ENCODE measurements at regions not wholly inside any gene's neighbourhood (a gene's known extent, or its start where the extent isn't known, plus 50 kb on each side); places are given as distances from the start of the nearest gene placed in this dataset.

DNA sequence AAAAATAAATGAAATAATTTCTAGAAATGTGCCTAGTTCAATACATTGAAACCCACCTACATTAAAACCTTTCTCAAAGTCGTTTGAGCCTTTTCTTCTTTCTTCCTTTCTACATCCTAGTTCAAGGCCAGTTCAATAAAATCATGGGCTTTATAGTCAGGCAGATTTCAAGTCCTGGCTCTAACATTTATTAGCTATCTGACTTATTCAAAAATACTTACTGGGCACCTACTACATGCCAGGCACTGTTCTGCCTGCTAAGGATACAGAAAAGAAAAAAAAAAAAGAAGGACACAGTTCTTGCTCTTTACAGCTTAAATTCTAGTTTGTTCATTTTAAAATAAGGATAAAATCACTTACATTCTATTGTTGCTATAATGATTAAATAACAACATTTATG lies 134.2 kb upstream of the FGGY start:
- DNase-seq (ENCODE audit: low spot score in 2 of 2): no peak
- no peaks in the 10 kb centered on the region for H3K9me3 ChIP-seq
- in situ Hi-C loops (cut with MboI; ENCODE audit: low sequenced_read_pairs): no loop called here
- H3K4me3 ChIP-seq: no peak overlapping the region
- H3K4me1 ChIP-seq: no peaks in the 10 kb centered on the region
- H3K36me3 ChIP-seq (replicated peaks): no peaks in the 10 kb centered on the region
- no peaks in the 10 kb centered on the region for H3K27me3 ChIP-seq (ENCODE audit: low read depth)

DNA sequence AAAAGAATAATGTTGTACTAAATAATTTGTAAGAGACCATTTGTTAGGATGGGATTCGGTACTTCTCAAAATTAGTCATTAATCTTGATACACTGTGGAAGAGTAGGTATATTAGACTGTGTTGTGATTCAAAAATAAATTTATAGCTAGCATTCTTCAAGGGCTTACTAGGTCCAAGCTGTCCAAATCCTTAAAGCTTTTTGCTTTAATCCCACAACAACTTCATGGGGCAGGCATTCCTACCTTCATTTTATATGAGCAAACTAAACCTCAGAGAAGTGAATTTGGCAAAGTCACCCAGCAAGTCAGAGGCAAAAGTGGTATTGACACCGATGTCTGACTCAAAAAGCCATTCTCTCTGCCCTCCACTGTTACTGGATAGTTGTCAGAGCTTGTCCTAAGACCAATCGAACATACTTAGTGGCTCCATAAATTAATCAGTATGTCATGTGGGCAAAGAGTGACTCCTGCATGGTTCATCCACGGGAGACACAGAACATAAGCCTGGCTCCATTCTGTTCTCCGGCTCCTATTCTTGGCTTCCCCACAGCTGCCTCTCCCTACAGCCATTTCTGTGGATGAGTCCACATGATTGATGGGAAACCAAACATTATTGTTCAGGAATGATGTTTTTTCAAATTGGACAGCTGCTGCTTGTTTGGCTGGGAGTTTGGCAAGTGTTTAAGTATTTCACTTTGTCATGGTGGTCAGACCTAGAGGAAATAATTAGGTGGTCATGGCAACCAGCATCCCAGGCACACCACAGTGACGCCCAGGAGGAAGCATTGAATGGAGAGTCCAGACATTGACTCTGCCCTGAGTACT lies 133.4 kb upstream of the FGGY start:
- Histone ChIP-seq H3K4me1 (no peaks in the 10 kb centered on the region), H3K4me3 (no peak overlapping the region), H3K36me3 (replicated peaks) (no peaks in the 10 kb centered on the region), H3K27me3 (ENCODE audit: low read depth) (no peaks in the 10 kb centered on the region), H3K9me3 (no peaks in the 10 kb centered on the region)
- in situ Hi-C loops (cut with MboI; ENCODE audit: low sequenced_read_pairs): no loop called here
- DNase-seq (ENCODE audit: low spot score in 2 of 2): no peak

GRCh38 chr1:59164371-59164770 lies 132.5 kb upstream of the FGGY start:
- Histone ChIP-seq H3K27me3 (ENCODE audit: low read depth) (no peaks in the 10 kb centered on the region), H3K4me1 (no peaks in the 10 kb centered on the region), H3K36me3 (replicated peaks) (no peaks in the 10 kb centered on the region), H3K4me3 (no peak overlapping the region), H3K9me3 (no peaks in the 10 kb centered on the region)
- DNase-seq (ENCODE audit: low spot score in 2 of 2): no peak
- in situ Hi-C loops (cut with MboI; ENCODE audit: low sequenced_read_pairs): no loop called here

GRCh38 chr1:59165353-59165752 lies 131.5 kb upstream of the FGGY start:
- Histone ChIP-seq H3K27me3 (ENCODE audit: low read depth) (no peaks in the 10 kb centered on the region), H3K4me3 (no peak overlapping the region)

DNA sequence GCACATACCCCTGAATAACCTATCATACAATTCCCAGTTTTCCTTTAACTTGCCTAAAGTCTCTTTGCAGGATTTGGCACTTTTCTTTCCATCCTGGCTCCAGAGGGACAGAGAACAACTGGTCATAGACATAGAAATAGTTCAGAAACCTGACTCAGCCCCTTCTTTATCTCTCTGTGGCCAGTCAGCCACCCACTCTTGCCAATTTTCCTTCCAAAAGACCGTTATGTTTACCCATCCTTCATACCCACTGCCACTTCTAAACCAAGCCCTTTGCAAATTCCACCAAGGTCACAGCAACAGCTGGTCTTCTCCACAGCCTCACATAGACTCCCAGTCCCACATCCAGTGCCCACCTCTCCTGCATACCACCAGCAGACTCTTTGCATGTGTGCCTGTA lies 127.2 kb upstream of the FGGY start:
- no peak overlapping the region for H3K4me3 ChIP-seq
- no peaks in the 10 kb centered on the region for H3K4me1 ChIP-seq
- H3K9me3 ChIP-seq: no peaks in the 10 kb centered on the region
- in situ Hi-C loops (cut with MboI; ENCODE audit: low sequenced_read_pairs): no loop called here
- H3K36me3 ChIP-seq (replicated peaks): no peaks in the 10 kb centered on the region
- no peaks in the 10 kb centered on the region for H3K27me3 ChIP-seq (ENCODE audit: low read depth)
- DNase-seq (ENCODE audit: low spot score in 2 of 2): no peak

More at GRCh38 chr1:59165353-59165752, 131.5 kb upstream of the FGGY start:
- Histone ChIP-seq H3K36me3 (replicated peaks) (no peaks in the 10 kb centered on the region), H3K9me3 (no peaks in the 10 kb centered on the region), H3K4me1 (no peaks in the 10 kb centered on the region)
- no peak for DNase-seq (ENCODE audit: low spot score in 2 of 2)
- in situ Hi-C loops (cut with MboI; ENCODE audit: low sequenced_read_pairs): no loop called here

DNA sequence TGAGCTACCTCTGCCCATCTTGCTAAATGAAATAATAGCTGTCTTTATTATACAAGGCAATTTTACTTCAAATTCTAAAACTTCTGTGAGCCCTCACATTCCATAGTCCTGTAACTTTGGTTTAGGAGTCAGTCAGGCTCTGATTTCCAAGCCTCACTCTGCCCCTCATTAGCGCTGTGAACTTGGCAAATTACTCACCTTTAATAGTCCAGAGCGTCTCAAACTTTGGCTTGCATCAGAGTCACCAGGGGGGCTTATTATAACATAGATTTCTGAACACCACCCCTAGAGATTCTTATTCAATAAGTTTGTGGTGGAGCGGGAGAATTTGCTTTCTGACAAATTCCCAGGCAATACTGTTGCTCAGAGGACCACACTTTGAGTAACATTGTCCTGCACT lies 126.2 kb upstream of the FGGY start:
- in situ Hi-C loops (cut with MboI; ENCODE audit: low sequenced_read_pairs): no loop called here

DNA sequence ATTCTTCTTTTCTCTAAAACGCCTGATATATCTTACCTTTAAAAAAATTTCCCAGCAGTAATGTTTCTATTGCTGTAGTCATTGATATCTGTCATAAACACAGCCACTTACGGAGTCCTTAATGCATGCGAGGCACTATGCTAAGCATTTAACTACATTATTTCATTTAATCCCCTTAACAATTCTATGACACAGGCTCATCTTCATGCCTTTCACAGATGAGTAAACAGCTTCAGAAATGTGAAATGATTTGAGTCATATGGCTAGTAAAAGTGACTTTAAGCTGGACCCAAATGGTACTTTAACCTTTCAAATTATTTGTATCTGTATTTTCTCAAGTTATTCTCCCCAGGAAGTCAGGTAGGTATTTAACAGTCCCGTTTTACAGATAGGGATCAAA lies 125.1 kb upstream of the FGGY start:
- H3K9me3 ChIP-seq: no peaks in the 10 kb centered on the region
- no peak overlapping the region for H3K4me3 ChIP-seq
- DNase-seq (ENCODE audit: low spot score in 2 of 2): no peak
- in situ Hi-C loops (cut with MboI; ENCODE audit: low sequenced_read_pairs): no loop called here
- no peaks in the 10 kb centered on the region for H3K36me3 ChIP-seq (replicated peaks)
- no peaks in the 10 kb centered on the region for H3K4me1 ChIP-seq
- H3K27me3 ChIP-seq (ENCODE audit: low read depth): no peaks in the 10 kb centered on the region

More for the DNA sequence above, 126.2 kb upstream of the FGGY start:
- H3K36me3 ChIP-seq (replicated peaks): no peaks in the 10 kb centered on the region
- no peak for DNase-seq (ENCODE audit: low spot score in 2 of 2)
- no peaks in the 10 kb centered on the region for H3K9me3 ChIP-seq
- no peaks in the 10 kb centered on the region for H3K4me1 ChIP-seq
- no peaks in the 10 kb centered on the region for H3K27me3 ChIP-seq (ENCODE audit: low read depth)
- no peak overlapping the region for H3K4me3 ChIP-seq

DNA sequence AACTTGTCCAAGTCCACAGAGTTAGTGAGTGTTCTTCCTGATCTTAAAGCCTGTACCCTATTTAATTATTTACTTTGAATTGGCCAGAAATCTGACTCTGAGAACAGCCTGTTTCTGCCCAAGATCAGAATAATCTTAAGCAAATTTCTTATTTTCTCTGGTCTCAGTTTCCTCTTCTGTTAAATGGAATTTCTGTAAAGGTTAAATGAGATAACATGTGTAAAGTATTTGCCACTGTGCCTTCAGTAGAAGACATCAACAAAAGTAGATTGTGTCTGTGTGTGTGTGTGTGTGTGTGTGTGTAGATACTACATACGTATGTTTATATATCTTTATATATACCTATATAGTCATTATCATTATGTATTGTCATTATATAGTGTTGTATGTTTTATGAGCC lies 124.2 kb upstream of the FGGY start:
- in situ Hi-C loops (cut with MboI; ENCODE audit: low sequenced_read_pairs): no loop called here
- no peak for DNase-seq (ENCODE audit: low spot score in 2 of 2)

DNA sequence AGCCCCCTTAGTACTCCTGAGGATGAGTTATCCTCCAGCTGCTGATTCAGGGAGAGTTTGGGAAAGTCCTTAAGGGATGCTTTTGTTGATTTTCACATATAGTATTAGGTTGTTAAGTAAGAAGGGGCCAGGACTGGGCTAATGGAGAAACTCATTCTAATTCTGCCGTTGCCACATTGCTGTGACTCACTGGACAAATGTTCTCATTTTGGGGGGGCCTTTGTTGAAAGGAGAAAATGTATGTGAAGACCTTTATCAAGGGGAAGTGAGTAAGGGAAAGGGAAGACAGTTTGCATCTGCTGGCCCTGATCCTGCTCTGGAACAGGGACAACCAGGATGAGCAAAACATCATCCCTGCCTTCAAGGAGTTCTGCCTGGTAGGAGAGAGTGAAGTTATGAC lies 123.2 kb upstream of the FGGY start:
- Histone ChIP-seq H3K27me3 (ENCODE audit: low read depth) (no peaks in the 10 kb centered on the region), H3K4me3 (no peak overlapping the region), H3K4me1 (no peaks in the 10 kb centered on the region), H3K9me3 (no peaks in the 10 kb centered on the region), H3K36me3 (replicated peaks) (no peaks in the 10 kb centered on the region)
- in situ Hi-C loops (cut with MboI; ENCODE audit: low sequenced_read_pairs): no loop called here
- DNase-seq (ENCODE audit: low spot score in 2 of 2): no peak

More for the DNA sequence above, 124.2 kb upstream of the FGGY start:
- Histone ChIP-seq H3K4me3 (no peak overlapping the region), H3K4me1 (no peaks in the 10 kb centered on the region), H3K36me3 (replicated peaks) (no peaks in the 10 kb centered on the region), H3K27me3 (ENCODE audit: low read depth) (no peaks in the 10 kb centered on the region), H3K9me3 (no peaks in the 10 kb centered on the region)

GRCh38 chr1:59176471-59176870 lies 120.4 kb upstream of the FGGY start:
- H3K4me3 ChIP-seq: no peak overlapping the region
- no peaks in the 10 kb centered on the region for H3K36me3 ChIP-seq (replicated peaks)
- no peak for DNase-seq (ENCODE audit: low spot score in 2 of 2)
- H3K4me1 ChIP-seq: no peaks in the 10 kb centered on the region
- no peaks in the 10 kb centered on the region for H3K27me3 ChIP-seq (ENCODE audit: low read depth)
- H3K9me3 ChIP-seq: no peaks in the 10 kb centered on the region
- in situ Hi-C loops (cut with MboI; ENCODE audit: low sequenced_read_pairs): no loop called here

DNA sequence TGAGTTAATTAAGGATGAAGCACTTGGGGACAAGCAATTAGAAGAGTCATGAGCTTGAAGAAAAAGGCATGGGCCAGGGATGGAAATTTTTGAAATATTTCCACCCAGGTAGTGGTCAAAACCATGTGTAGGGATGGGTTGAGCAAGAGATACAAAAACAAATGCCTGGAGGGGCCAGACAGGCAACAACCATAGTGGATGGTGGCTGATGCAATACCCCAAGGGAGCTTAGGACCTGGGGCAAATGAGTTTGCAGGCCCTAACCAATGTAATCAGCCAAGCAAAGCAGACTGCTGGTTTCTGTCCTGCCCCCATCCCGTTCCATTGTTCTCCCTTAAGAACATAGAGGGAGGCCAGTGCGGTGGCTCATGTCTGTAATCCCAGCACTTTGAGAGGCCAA lies 119.1 kb upstream of the FGGY start:
- no peak overlapping the region for H3K4me3 ChIP-seq
- H3K27me3 ChIP-seq (ENCODE audit: low read depth): no peaks in the 10 kb centered on the region
- no peaks in the 10 kb centered on the region for H3K36me3 ChIP-seq (replicated peaks)
- in situ Hi-C loops (cut with MboI; ENCODE audit: low sequenced_read_pairs): no loop called here
- DNase-seq (ENCODE audit: low spot score in 2 of 2): no peak
- H3K9me3 ChIP-seq: no peaks in the 10 kb centered on the region
- no peaks in the 10 kb centered on the region for H3K4me1 ChIP-seq

DNA sequence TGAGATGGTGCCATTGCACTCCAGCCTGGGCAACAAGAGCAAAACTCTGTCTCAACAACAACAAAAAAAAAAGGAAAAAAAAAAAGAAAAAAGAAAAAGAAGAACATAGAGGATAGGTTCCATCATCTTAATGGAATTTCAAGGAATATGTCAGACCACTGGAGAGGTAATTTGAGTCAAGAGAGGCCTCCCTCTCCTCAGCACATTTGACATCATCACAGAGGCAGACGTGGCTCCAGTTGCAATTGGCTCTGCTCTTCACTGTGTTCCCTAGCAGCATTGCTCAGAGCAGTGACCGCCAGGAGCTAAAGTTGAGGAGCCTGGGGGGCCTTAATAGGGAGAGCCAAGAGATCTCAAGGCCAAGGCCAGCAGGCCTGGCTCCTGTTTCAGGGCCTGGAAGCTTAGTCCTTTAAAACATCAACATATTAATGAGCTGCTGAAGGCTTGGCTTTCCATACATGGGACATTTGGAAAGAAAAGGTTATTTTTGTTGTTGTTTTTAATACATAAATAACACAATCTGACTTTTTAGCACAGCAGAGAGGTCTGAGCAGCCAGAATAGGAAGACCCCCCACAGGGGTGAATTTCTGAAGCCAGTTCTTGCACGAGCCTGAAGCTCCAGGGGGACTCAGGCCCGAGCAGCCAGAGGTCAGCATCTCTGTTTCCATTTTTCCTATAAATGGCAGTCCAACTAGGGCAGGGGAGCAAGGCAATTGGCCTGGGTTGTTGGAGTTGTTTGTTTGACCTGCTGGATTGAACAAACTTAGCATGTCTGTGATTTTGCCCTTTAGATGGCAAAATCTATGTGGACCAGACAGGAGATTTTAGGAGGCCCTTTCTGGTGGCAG lies 118.3 kb upstream of the FGGY start:
- no peaks in the 10 kb centered on the region for H3K27me3 ChIP-seq (ENCODE audit: low read depth)
- in situ Hi-C loops (cut with MboI; ENCODE audit: low sequenced_read_pairs): no loop called here
- no peak for DNase-seq (ENCODE audit: low spot score in 2 of 2)
- no peaks in the 10 kb centered on the region; the same call in 1 of the 2 replicates for H3K4me1 ChIP-seq
- no peaks in the 10 kb centered on the region for H3K9me3 ChIP-seq
- no peak overlapping the region for H3K4me3 ChIP-seq
- H3K36me3 ChIP-seq (replicated peaks): no peaks in the 10 kb centered on the region

DNA sequence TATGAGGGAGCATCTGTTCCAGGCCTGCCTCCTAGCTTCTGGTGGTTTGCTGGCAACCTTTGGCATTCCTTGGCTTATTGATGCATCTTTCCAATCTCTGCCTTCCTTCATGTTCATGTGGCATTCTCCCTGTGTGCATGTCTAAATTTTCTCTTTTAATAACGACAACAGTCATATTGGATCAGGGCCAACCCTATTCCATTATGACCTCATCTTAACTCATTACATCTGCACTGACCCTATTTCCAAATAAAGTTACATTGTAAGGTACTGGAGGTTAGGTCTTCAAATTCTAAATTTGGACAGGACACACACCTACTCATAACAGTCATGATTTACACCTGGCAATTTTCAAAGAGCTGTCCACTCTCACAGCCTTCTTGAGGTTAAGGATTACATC lies 117.2 kb upstream of the FGGY start:
- in situ Hi-C loops (cut with MboI; ENCODE audit: low sequenced_read_pairs): no loop called here
- Histone ChIP-seq H3K9me3 (no peaks in the 10 kb centered on the region), H3K4me1 (no peaks in the 10 kb centered on the region; the same call in 1 of the 2 replicates), H3K36me3 (replicated peaks) (no peaks in the 10 kb centered on the region), H3K4me3 (no peak overlapping the region), H3K27me3 (ENCODE audit: low read depth) (no peaks in the 10 kb centered on the region)
- DNase-seq (ENCODE audit: low spot score in 2 of 2): no peak

- H3K4me1 ChIP-seq: no peaks in the 10 kb centered on the region; the same call in 1 of the 2 replicates
- no peak for DNase-seq (ENCODE audit: low spot score in 2 of 2)
- no peaks in the 10 kb centered on the region for H3K27me3 ChIP-seq (ENCODE audit: low read depth)
- in situ Hi-C loops (cut with MboI; ENCODE audit: low sequenced_read_pairs): no loop called here
- H3K4me3 ChIP-seq: no peak overlapping the region
- H3K9me3 ChIP-seq: no peaks in the 10 kb centered on the region
- H3K36me3 ChIP-seq (replicated peaks): no peaks in the 10 kb centered on the region
Measured at GRCh38 chr1:59180735-59181134, 116.2 kb upstream of the FGGY start.
